HUES64 (cell line): ENCODE measurements at regions not wholly inside any gene's neighbourhood (a gene's known extent, or its start where the extent isn't known, plus 50 kb on each side); places are given as distances from the start of the nearest gene placed in this dataset.

ENCODE experiments used
- H3K27ac ChIP-seq: 2 replicates; pipeline ENCODE4 v1.7.0; 2013; ENCODE audit warnings: low read depth, low read length, inconsistent platforms
- H3K27me3 ChIP-seq: 2 replicates; pipeline ENCODE4 v1.6.1; 2013; ENCODE audit warnings: mild to moderate bottlenecking, low read length; ENCODE audit not compliant: insufficient read depth
- H3K36me3 ChIP-seq: 2 replicates; pipeline ENCODE4 v1.6.1; 2013; ENCODE audit warnings: mild to moderate bottlenecking, low read length; ENCODE audit not compliant: insufficient read depth
- H3K4me1 ChIP-seq: 2 replicates; pipeline ENCODE4 v1.6.1; 2013; ENCODE audit warnings: mild to moderate bottlenecking, low read length, moderate library complexity; ENCODE audit not compliant: insufficient read depth
- H3K4me3 ChIP-seq: 2 replicates; pipeline ENCODE4 v1.5.1; 2013; ENCODE audit warnings: mild to moderate bottlenecking, low read length, moderate library complexity
- H3K9ac ChIP-seq: 2 replicates; pipeline ENCODE4 v1.6.1; 2013; ENCODE audit warnings: mild to moderate bottlenecking, low read depth, low read length
- H3K9me3 ChIP-seq: 2 replicates; pipeline ENCODE4 v1.6.1; 2013; ENCODE audit warnings: low read depth, low read length; ENCODE audit not compliant: insufficient read depth
- WGBS: fragments of 150-250, 120-280 bp; methylation state at CpG from one replicate; pipeline ENCODE4 v1.1.7; 2013; ENCODE audit warnings: missing lambda C conversion rate; 5-methylcytosine and 5-hydroxymethylcytosine counted together

DNA sequence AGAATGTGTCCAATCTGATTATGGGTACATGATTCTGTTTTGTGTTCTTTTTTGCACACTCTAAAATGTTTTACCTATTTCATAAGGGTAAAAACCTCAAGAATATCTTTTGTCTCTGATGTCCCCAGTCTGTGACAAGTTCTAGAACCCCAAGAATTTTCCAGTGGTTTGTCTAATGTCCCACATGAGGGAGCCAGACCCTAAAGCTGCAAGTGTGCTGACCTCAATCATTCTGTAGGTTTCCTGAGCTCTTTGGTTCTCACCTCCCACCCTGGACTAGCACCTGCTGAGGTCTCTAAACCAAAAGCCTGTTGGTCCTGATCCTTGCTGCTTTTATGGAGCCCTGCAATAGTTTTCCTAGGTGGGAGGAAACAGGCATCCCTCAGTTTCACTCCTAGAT is 149.8 kb upstream of the MPPED2 start:
- no peaks in the 10 kb centered on the region for H3K9me3 ChIP-seq
- no peaks in the 10 kb centered on the region for H3K27me3 ChIP-seq
- no peaks in the 10 kb centered on the region for H3K36me3 ChIP-seq
- no peak overlapping the region for H3K27ac ChIP-seq
- H3K4me1 ChIP-seq = no peaks in the 10 kb centered on the region
- no peak overlapping the region for H3K4me3 ChIP-seq
- no peak overlapping the region for H3K9ac ChIP-seq

DNA sequence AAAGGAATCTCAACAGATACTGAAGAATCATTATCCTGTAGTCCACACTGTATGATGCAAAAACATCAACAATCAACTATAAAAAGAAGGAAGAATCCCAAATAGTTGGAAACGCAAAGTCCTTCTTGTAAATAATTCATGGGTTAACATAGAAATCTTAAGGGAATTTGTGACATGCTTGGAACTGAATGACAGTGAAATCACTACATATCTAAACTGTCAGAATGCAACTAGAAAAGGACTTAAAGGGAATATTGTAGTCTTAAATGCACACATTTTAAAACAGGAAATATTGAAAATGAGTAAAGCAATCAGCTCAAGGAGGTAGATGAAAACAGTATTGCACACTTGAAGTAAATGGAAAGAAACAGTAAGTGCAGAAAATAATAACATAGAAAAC is 147.6 kb upstream of the MPPED2 start:
- Histone ChIP-seq H3K4me1 (peaks cover 4% of the 10 kb centered on the region; the same call in 1 of the 2 replicates), H3K4me3 (no peak overlapping the region), H3K27me3 (no peaks in the 10 kb centered on the region), H3K9ac (no peak overlapping the region), H3K27ac (no peak overlapping the region), H3K36me3 (no peaks in the 10 kb centered on the region), H3K9me3 (no peaks in the 10 kb centered on the region)
- WGBS = no CpG with 5 or more reads among the region's 1 CpG

GRCh38 chr11:30730011-30730410 is 143.9 kb upstream of the MPPED2 start:
- H3K9me3 ChIP-seq = no peaks in the 10 kb centered on the region
- H3K4me3 ChIP-seq = no peak overlapping the region
- H3K4me1 ChIP-seq = peaks cover 4% of the 10 kb centered on the region; the same call in 1 of the 2 replicates
- no peak overlapping the region for H3K27ac ChIP-seq
- H3K27me3 ChIP-seq = no peaks in the 10 kb centered on the region
- no peak overlapping the region for H3K9ac ChIP-seq
- WGBS = 77% methylated on average over 1 of the region's 1 CpG
- no peaks in the 10 kb centered on the region for H3K36me3 ChIP-seq

DNA sequence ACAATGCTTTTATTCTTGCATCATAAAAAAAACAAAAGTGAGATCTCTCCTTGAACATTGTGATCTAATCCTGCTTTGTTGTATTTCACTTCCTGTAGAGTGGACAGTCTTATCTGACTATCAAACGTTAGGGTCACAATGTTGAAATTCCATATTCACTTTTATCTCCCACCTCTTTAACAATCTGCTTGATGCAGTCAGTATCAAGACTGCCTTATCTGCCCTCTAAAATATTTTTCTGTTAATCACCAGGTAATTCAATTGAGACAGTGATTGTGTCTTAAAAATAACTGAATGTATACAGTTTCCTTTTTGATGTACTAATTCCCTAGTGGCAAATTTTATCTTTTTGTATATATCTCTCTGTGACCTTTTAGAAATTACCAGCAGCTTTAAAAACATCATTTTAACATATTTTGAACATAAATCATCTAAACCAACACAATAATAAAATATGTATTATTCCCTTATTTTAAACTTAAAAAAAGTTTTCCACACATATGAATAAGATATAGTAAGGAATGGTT is 143.1 kb upstream of the MPPED2 start:
- Histone ChIP-seq H3K27ac (no peak overlapping the region), H3K4me1 (peaks cover 4% of the 10 kb centered on the region; the same call in 1 of the 2 replicates), H3K36me3 (no peaks in the 10 kb centered on the region), H3K9me3 (no peaks in the 10 kb centered on the region), H3K4me3 (no peak overlapping the region), H3K27me3 (no peaks in the 10 kb centered on the region), H3K9ac (no peak overlapping the region)
- 89% methylated on average over 1 of the region's 1 CpG for WGBS

GRCh38 chr11:30725645-30726195 is 139.6 kb upstream of the MPPED2 start:
- Histone ChIP-seq H3K27me3 (no peaks in the 10 kb centered on the region), H3K9me3 (no peaks in the 10 kb centered on the region), H3K4me3 (no peak overlapping the region), H3K27ac (no peak overlapping the region), H3K9ac (no peak overlapping the region), H3K36me3 (no peaks in the 10 kb centered on the region), H3K4me1 (peaks cover 4% of the 10 kb centered on the region; the same call in 1 of the 2 replicates)
- 94% methylated on average over 2 of the region's 2 CpGs for whole genome bisulfite sequencing

DNA sequence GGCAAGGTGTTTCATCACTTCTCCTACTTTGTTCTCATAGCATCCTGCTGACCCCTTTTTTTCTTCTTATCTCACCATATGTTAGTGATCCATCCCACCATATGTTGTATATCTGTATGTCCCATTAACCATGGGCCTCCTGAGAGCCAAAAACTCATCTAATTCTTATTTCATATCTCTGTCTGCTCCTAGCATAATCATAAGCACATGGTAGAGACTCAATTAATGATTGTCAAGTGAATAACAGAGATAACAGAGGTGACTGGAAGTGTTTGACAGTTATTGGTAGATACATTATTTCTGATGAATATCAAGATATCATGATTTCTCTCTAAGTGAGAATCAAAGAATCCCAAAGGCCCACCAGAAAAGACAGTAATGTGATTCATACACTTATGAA is 138.1 kb upstream of the MPPED2 start:
- H3K4me1 ChIP-seq = peaks cover 6% of the 10 kb centered on the region
- no peak overlapping the region for H3K9ac ChIP-seq
- H3K4me3 ChIP-seq = no peak overlapping the region
- no peaks in the 10 kb centered on the region for H3K9me3 ChIP-seq
- no peak overlapping the region for H3K27ac ChIP-seq
- H3K36me3 ChIP-seq = no peaks in the 10 kb centered on the region
- no peaks in the 10 kb centered on the region for H3K27me3 ChIP-seq

DNA sequence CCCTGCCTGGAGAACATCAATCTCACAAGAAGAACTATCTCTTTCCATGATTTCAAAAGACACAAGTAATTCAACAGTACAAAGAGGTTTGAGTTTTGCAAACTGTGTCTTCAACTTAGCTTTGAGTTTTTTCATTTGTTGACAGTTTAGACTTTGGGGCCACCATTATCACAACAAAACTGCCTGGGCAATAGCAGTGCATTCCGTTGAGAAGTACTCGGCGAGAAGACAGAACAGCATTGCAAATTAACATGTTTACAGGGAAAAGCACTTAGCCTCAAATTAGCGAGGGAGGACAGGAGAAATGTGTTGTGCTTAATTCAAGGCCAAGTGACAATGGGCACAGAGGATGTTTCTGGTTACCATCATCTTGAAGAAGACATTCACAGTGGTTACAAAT is 133.2 kb upstream of the MPPED2 start:
- H3K9ac ChIP-seq = no peak overlapping the region
- no peak overlapping the region; the same call in 1 of the 2 replicates for H3K27ac ChIP-seq
- 15% methylated on average over 4 of the region's 4 CpGs for WGBS
- H3K36me3 ChIP-seq = no peaks in the 10 kb centered on the region
- H3K9me3 ChIP-seq = no peaks in the 10 kb centered on the region
- no peak overlapping the region for H3K4me3 ChIP-seq
- peaks cover 13% of the 10 kb centered on the region for H3K4me1 ChIP-seq
- H3K27me3 ChIP-seq = no peaks in the 10 kb centered on the region

DNA sequence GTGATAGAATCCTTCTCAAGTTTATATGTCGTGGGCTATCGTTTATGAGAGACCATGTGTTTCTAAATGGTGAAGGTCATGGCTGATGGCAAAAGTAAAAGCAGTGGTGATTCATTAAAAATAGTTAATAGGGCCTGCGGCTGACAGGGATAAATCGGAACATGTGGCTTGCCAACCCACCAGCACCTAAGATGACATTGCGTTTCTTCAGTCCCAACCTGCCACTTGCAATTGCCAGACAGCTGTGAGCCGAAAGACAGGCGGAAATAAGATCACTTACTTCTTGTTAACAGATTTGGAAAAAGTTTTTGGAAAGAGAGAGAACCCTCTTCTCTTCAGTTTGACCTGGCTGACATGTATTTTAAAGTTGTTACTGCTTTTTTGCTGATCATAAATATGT is 131.5 kb upstream of the MPPED2 start:
- H3K9me3 ChIP-seq = no peaks in the 10 kb centered on the region
- 95% methylated on average over 7 of the region's 7 CpGs for WGBS
- H3K9ac ChIP-seq = no peak overlapping the region
- no peak overlapping the region for H3K27ac ChIP-seq
- H3K4me3 ChIP-seq = no peak overlapping the region
- no peaks in the 10 kb centered on the region for H3K36me3 ChIP-seq
- H3K27me3 ChIP-seq = no peaks in the 10 kb centered on the region
- peaks cover 13% of the 10 kb centered on the region for H3K4me1 ChIP-seq

DNA sequence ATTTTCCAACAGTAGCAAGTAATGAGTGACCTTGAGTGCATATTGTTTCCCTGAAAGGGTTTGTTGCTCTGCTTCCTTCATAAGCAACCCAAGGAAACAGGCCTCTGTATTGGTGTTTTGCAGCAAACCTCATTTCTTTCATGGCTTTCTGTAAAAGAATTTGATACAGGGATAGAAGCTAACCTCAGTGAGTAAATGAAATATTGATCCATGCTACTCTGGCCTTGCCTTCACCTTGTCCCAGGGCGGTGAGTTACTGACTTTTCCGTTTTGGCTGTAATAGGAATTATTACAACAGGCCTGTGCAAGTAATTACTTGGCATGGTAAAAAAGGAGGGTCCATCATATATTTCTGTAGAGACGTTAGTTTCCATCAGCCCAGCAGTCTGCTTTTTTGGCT is 130.9 kb upstream of the MPPED2 start:
- Histone ChIP-seq H3K27ac (no peak overlapping the region), H3K27me3 (no peaks in the 10 kb centered on the region), H3K4me1 (peaks cover 13% of the 10 kb centered on the region), H3K9me3 (no peaks in the 10 kb centered on the region), H3K4me3 (no peak overlapping the region), H3K36me3 (no peaks in the 10 kb centered on the region), H3K9ac (no peak overlapping the region)
- WGBS = 95% methylated on average over 3 of the region's 3 CpGs

DNA sequence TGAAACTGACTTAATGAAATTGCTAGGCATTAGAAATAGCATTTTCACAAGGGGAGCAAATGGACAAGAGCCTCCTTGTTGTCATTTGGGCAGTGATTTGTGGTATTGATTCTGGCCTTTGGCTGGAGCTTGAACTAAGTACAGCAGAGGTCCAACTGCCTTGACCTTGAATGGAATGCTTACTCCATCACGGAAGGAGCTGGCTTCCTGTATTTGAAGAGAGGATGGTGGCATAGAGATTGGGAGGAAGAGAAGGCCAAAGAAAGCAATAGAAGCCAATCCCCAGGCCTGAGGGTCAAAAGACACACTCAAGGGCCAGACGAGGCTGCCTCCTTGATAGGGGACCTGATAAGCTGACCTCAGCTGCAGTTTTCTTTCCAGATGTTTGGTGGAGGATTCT is 126.6 kb upstream of the MPPED2 start:
- H3K9me3 ChIP-seq = no peaks in the 10 kb centered on the region
- no peak overlapping the region for H3K9ac ChIP-seq
- 89% methylated on average over 2 of the region's 2 CpGs for WGBS
- no peak overlapping the region for H3K27ac ChIP-seq
- no peaks in the 10 kb centered on the region for H3K36me3 ChIP-seq
- H3K4me3 ChIP-seq = no peak overlapping the region
- no peaks in the 10 kb centered on the region for H3K27me3 ChIP-seq
- H3K4me1 ChIP-seq = no peaks in the 10 kb centered on the region

- Histone ChIP-seq H3K4me1 (no peaks in the 10 kb centered on the region), H3K36me3 (no peaks in the 10 kb centered on the region), H3K27me3 (no peaks in the 10 kb centered on the region), H3K4me3 (no peak overlapping the region), H3K9ac (no peak overlapping the region), H3K9me3 (no peaks in the 10 kb centered on the region), H3K27ac (no peak overlapping the region)
- 97% methylated on average over 4 of the region's 4 CpGs for WGBS
Observed at GRCh38 chr11:30710221-30710620, 124.1 kb upstream of the MPPED2 start.

DNA sequence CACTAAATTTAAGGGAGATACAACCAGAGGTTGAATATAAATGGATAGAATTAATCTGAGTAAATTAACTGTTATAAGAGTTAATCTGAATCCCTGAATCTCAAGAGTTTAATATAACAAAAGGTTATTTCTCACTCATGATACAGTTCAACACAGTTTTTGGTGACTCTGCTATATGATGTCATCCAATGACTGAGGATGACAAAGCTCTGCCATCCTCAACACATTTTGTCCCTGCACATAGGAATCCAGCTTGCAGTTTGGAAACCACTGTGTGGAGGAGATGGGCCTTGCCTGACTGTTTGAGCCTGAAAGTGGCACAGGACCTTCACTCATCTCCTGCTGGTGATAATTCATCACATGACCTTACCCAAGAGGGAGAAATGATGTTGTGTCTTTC is 121.0 kb upstream of the MPPED2 start:
- H3K36me3 ChIP-seq = no peaks in the 10 kb centered on the region
- no peaks in the 10 kb centered on the region for H3K4me1 ChIP-seq
- H3K4me3 ChIP-seq = no peak overlapping the region
- no peak overlapping the region for H3K27ac ChIP-seq
- no peak overlapping the region for H3K9ac ChIP-seq
- H3K27me3 ChIP-seq = no peaks in the 10 kb centered on the region
- no peaks in the 10 kb centered on the region for H3K9me3 ChIP-seq
